CD8-positive, alpha-beta memory T cell (primary cell): ENCODE measurements at regions not wholly inside any gene's neighbourhood (a gene's known extent, or its start where the extent isn't known, plus 50 kb on each side); places are given as distances from the start of the nearest gene placed in this dataset.
"Not testable (repeated sequence)": the region's sequence is repeated elsewhere in the genome, so short reads cannot be mapped to it uniquely, and the experiment has no call there.

Experiments
- CTCF ChIA-PET: fragments of 350-600 bp; sonication (Branson Sonifier 250); formaldehyde crosslinking; loops from one replicate; lab custom pipeline; 2021; ENCODE audit warnings: antibody characterized with exemption; lab: Charles Lee
- POLR2A ChIA-PET: fragments of 350-600 bp; sonication (Branson Sonifier 250); formaldehyde crosslinking; loops from one replicate; lab custom pipeline; 2021; ENCODE audit warnings: antibody characterized with exemption; lab: Charles Lee
- DNase-seq, 5 donors: peaks; one replicate each; pipeline versions ENCODE4 v3.0.0 to v3.0.0-alpha.2; 2020 to 2022; ENCODE audit warnings: mixed read lengths in 1 of 5
- H3K27ac ChIP-seq: one replicate; pipeline ENCODE4 v1.7.0; 2013; ENCODE audit warnings: low read depth, mild to moderate bottlenecking, low read length, moderate library complexity
- H3K27me3 ChIP-seq: 2 replicates; pipeline ENCODE4 v1.7.0; 2013; ENCODE audit warnings: low read length, mild to moderate bottlenecking; ENCODE audit not compliant: insufficient read depth, poor library complexity, severe bottlenecking
- H3K36me3 ChIP-seq: 2 replicates; pipeline ENCODE4 v1.7.0; 2013; ENCODE audit warnings: mild to moderate bottlenecking, low read length, moderate library complexity; ENCODE audit not compliant: insufficient read depth
- H3K4me1 ChIP-seq: 2 replicates; pipeline ENCODE4 v1.7.0; 2013; ENCODE audit warnings: mild to moderate bottlenecking, low read length, moderate library complexity; ENCODE audit not compliant: insufficient read depth
- H3K4me3 ChIP-seq: 2 replicates; pipeline ENCODE4 v1.7.0; 2013; ENCODE audit warnings: mild to moderate bottlenecking, low read length
- H3K9me3 ChIP-seq: 2 replicates; pipeline ENCODE4 v1.7.0; 2013; ENCODE audit warnings: mild to moderate bottlenecking, low read length
- H3K27ac Mint-ChIP-seq, 8 donors: one replicate each; pipeline ENCODE4 v1.8.0; 2020 to 2021; ENCODE audit warnings: mixed read lengths in 8 of 8, mild to moderate bottlenecking in 6 of 8, inconsistent platforms in 3 of 8, moderate library complexity in 3 of 8
- H3K27me3 Mint-ChIP-seq, 2 donors: one replicate each; pipeline ENCODE4 v1.8.0; 2020 to 2021; ENCODE audit warnings: mixed read lengths in 2 of 2, mild to moderate bottlenecking in 1 of 2, moderate library complexity in 1 of 2
- H3K36me3 Mint-ChIP-seq, 3 donors: one replicate each; pipeline ENCODE4 v1.8.0; 2020 to 2021; ENCODE audit warnings: mixed read lengths in 3 of 3, inconsistent platforms in 1 of 3, mild to moderate bottlenecking in 1 of 3
- H3K4me1 Mint-ChIP-seq, 3 donors: one replicate each; pipeline ENCODE4 v1.8.0; 2020 to 2021; ENCODE audit warnings: mixed read lengths in 3 of 3, inconsistent platforms in 1 of 3, mild to moderate bottlenecking in 1 of 3
- H3K4me3 Mint-ChIP-seq, 7 donors: one replicate each; pipeline ENCODE4 v1.8.0; 2020 to 2021; ENCODE audit warnings: mixed read lengths in 7 of 7, mild to moderate bottlenecking in 6 of 7, moderate library complexity in 4 of 7, inconsistent platforms in 2 of 7
- H3K9me3 Mint-ChIP-seq, 5 donors: one replicate each; pipeline ENCODE4 v1.8.0; 2020 to 2022; ENCODE audit warnings: mixed read lengths in 5 of 5, mild to moderate bottlenecking in 3 of 5, moderate library complexity in 2 of 5, inconsistent platforms in 1 of 5

- POLR2A ChIA-PET: not testable (repeated sequence)
Observed at GRCh38 chr4:74578865-74579264, 133.9 kb downstream of the AREG start.

GRCh38 chr4:74583089-74583700 lies 138.3 kb downstream of the AREG start:
- ChIA-PET POLR2A (no interaction called here), CTCF (no interaction called here)
- Mint-ChIP-seq H3K4me1 (no peaks in the 10 kb centered on the region), H3K27me3 (peaks cover 0 to 5% of the 10 kb centered on the region in 2 donors), H3K4me3 (no peak overlapping the region), H3K9me3 (no peaks in the 10 kb centered on the region), H3K27ac (no peak overlapping the region), H3K36me3 (no peaks in the 10 kb centered on the region)
- Histone ChIP-seq H3K27ac (no peak overlapping the region), H3K36me3 (no peaks in the 10 kb centered on the region), H3K9me3 (no peaks in the 10 kb centered on the region), H3K27me3 (no peaks in the 10 kb centered on the region), H3K4me3 (no peak overlapping the region), H3K4me1 (no peaks in the 10 kb centered on the region)
- DNase-seq: no peak

More at GRCh38 chr4:74578865-74579264, 133.9 kb downstream of the AREG start:
- H3K27ac Mint-ChIP-seq, H3K4me3 Mint-ChIP-seq, CTCF ChIA-PET, H3K4me1 ChIP-seq, H3K27me3 ChIP-seq, H3K9me3 Mint-ChIP-seq, H3K9me3 ChIP-seq, H3K27me3 Mint-ChIP-seq, H3K4me1 Mint-ChIP-seq, H3K4me3 ChIP-seq, DNase-seq, H3K36me3 ChIP-seq, H3K27ac ChIP-seq, H3K36me3 Mint-ChIP-seq: not testable (repeated sequence)

GRCh38 chr4:74583757-74584156 lies 138.8 kb downstream of the AREG start:
- Mint-ChIP-seq H3K9me3 (no peaks in the 10 kb centered on the region), H3K4me1 (no peaks in the 10 kb centered on the region), H3K27ac (no peak overlapping the region), H3K4me3 (no peak overlapping the region), H3K36me3 (no peaks in the 10 kb centered on the region), H3K27me3 (peaks cover 0 to 5% of the 10 kb centered on the region in 2 donors)
- POLR2A ChIA-PET: no interaction called here
- H3K27ac ChIP-seq: no peak overlapping the region
- H3K27me3 ChIP-seq: no peaks in the 10 kb centered on the region
- H3K4me3 ChIP-seq: no peak overlapping the region
- H3K4me1 ChIP-seq: no peaks in the 10 kb centered on the region
- no peaks in the 10 kb centered on the region for H3K36me3 ChIP-seq
- CTCF ChIA-PET: no interaction called here
- no peak for DNase-seq
- no peaks in the 10 kb centered on the region for H3K9me3 ChIP-seq

GRCh38 chr4:74588350-74588749 lies 143.4 kb downstream of the AREG start:
- Mint-ChIP-seq H3K27ac (no peak overlapping the region), H3K4me3 (no peak overlapping the region), H3K4me1 (no peaks in the 10 kb centered on the region), H3K9me3 (peaks cover 0 to 2% (median 0%) of the 10 kb centered on the region in 5 donors), H3K36me3 (no peaks in the 10 kb centered on the region), H3K27me3 (no peaks in the 10 kb centered on the region)
- no peaks in the 10 kb centered on the region for H3K27me3 ChIP-seq
- no peak overlapping the region for H3K27ac ChIP-seq
- H3K36me3 ChIP-seq: no peaks in the 10 kb centered on the region
- no peak for DNase-seq
- no peak overlapping the region for H3K4me3 ChIP-seq
- ChIA-PET POLR2A (no interaction called here), CTCF (no interaction called here)
- no peaks in the 10 kb centered on the region for H3K4me1 ChIP-seq
- no peaks in the 10 kb centered on the region for H3K9me3 ChIP-seq

GRCh38 chr4:74590476-74590875 lies 145.5 kb downstream of the AREG start:
- H3K27ac Mint-ChIP-seq: no peak overlapping the region
- peaks cover under 1 to 5% (median 2%) of the 10 kb centered on the region in 5 donors for H3K9me3 Mint-ChIP-seq
- Histone ChIP-seq H3K4me3 (no peak overlapping the region), H3K27ac (no peak overlapping the region), H3K9me3 (no peaks in the 10 kb centered on the region), H3K36me3 (no peaks in the 10 kb centered on the region), H3K4me1 (no peaks in the 10 kb centered on the region), H3K27me3 (no peaks in the 10 kb centered on the region)
- H3K36me3 Mint-ChIP-seq: no peaks in the 10 kb centered on the region
- H3K4me1 Mint-ChIP-seq: no peaks in the 10 kb centered on the region
- no peak for DNase-seq
- no peaks in the 10 kb centered on the region for H3K27me3 Mint-ChIP-seq
- CTCF ChIA-PET: no interaction called here
- POLR2A ChIA-PET: no interaction called here
- no peak overlapping the region for H3K4me3 Mint-ChIP-seq

GRCh38 chr4:74598611-74599325 lies 153.8 kb downstream of the AREG start:
- H3K9me3 ChIP-seq: no peaks in the 10 kb centered on the region
- POLR2A ChIA-PET: no interaction called here
- no peak overlapping the region for H3K4me3 ChIP-seq
- no peaks in the 10 kb centered on the region for H3K4me1 ChIP-seq
- no peaks in the 10 kb centered on the region for H3K27me3 ChIP-seq
- no peak for DNase-seq
- CTCF ChIA-PET: no interaction called here
- Mint-ChIP-seq H3K9me3 (peaks cover 3 to 15% (median 13%) of the 10 kb centered on the region in 5 donors), H3K36me3 (no peaks in the 10 kb centered on the region), H3K27ac (no peak overlapping the region), H3K4me1 (no peaks in the 10 kb centered on the region), H3K27me3 (peaks cover 0 to 2% of the 10 kb centered on the region in 2 donors), H3K4me3 (no peak overlapping the region)
- no peak overlapping the region for H3K27ac ChIP-seq
- H3K36me3 ChIP-seq: no peaks in the 10 kb centered on the region

- CTCF ChIA-PET: no interaction called here
- no peak overlapping the region for H3K27ac Mint-ChIP-seq
- no peaks in the 10 kb centered on the region for H3K36me3 ChIP-seq
- H3K4me1 ChIP-seq: no peaks in the 10 kb centered on the region
- no peak overlapping the region for H3K4me3 Mint-ChIP-seq
- H3K27me3 ChIP-seq: no peaks in the 10 kb centered on the region
- no peaks in the 10 kb centered on the region for H3K4me1 Mint-ChIP-seq
- POLR2A ChIA-PET: no interaction called here
- peaks cover 0 to 4% of the 10 kb centered on the region in 2 donors for H3K27me3 Mint-ChIP-seq
- H3K4me3 ChIP-seq: no peak overlapping the region
- peaks cover 0 to 7% (median 0%) of the 10 kb centered on the region in 5 donors for H3K9me3 Mint-ChIP-seq
- no peaks in the 10 kb centered on the region for H3K9me3 ChIP-seq
- DNase-seq: no peak
- H3K36me3 Mint-ChIP-seq: no peaks in the 10 kb centered on the region
- H3K27ac ChIP-seq: no peak overlapping the region
Observed at GRCh38 chr4:74603186-74603585, 158.2 kb downstream of the AREG start.

GRCh38 chr4:74608151-74608949 lies 163.4 kb downstream of the AREG start:
- H3K4me3 ChIP-seq: no peak overlapping the region
- no peaks in the 10 kb centered on the region for H3K4me1 Mint-ChIP-seq
- H3K36me3 Mint-ChIP-seq: no peaks in the 10 kb centered on the region
- ChIA-PET POLR2A (no interaction called here), CTCF (no interaction called here)
- no peaks in the 10 kb centered on the region for H3K9me3 ChIP-seq
- H3K27me3 ChIP-seq: no peaks in the 10 kb centered on the region
- H3K27me3 Mint-ChIP-seq: peaks cover 0 to 4% of the 10 kb centered on the region in 2 donors
- no peak overlapping the region for H3K4me3 Mint-ChIP-seq
- H3K4me1 ChIP-seq: no peaks in the 10 kb centered on the region
- no peak overlapping the region for H3K27ac Mint-ChIP-seq
- no peak overlapping the region for H3K27ac ChIP-seq
- no peak for DNase-seq
- no peaks in the 10 kb centered on the region for H3K36me3 ChIP-seq
- peaks cover 0 to 4% (median 0%) of the 10 kb centered on the region in 5 donors for H3K9me3 Mint-ChIP-seq
